Lower leg skin (tissue), 4 donors: ENCODE measurements at regions not wholly inside any gene's neighbourhood (a gene's known extent, or its start where the extent isn't known, plus 50 kb on each side); places are given as distances from the start of the nearest gene placed in this dataset.

ENCODE experiments used
- DNase-seq, 2 donors: peaks; one replicate each; pipeline ENCODE4 v3.0.0-alpha.2; 2019; ENCODE audit warnings: low spot score in 2 of 2
- H3K4me3 ChIP-seq: fragments of 200-600 bp; sonication (generic); 2 replicates; pipeline ENCODE4 v1.5.1; 2017; ENCODE audit warnings: mild to moderate bottlenecking, low read depth; ENCODE audit not compliant: poor library complexity, severe bottlenecking
- POLR2A ChIP-seq, 2 donors: fragments of 450-650 bp; IDR thresholded peaks; one replicate each; pipeline ENCODE4 v1.6.1; 2016 to 2017; ENCODE audit warnings: antibody characterized with exemption in 2 of 2, mild to moderate bottlenecking in 1 of 2, moderate library complexity in 1 of 2
- WGBS, 2 donors: methylation state at CpG; one replicate each; pipeline ENCODE4 v1.1.5; 2018; 5-methylcytosine and 5-hydroxymethylcytosine counted together
- intact Hi-C: fragments of 100-400 bp; cut with DNase I; formaldehyde crosslinking; loops from one replicate; pipeline ENCODE4 v1.15.0; 2023; ENCODE audit warnings: low total_unique reads
- TF ChIP-seq, protein P1 (sequence below), 3 donors: fragments of 450-650 bp; IDR thresholded peaks; one replicate each; pipeline ENCODE4 v1.5.1; 2016; ENCODE audit warnings: antibody characterized with exemption in 3 of 3, mild to moderate bottlenecking in 3 of 3, moderate library complexity in 2 of 3

DNA sequence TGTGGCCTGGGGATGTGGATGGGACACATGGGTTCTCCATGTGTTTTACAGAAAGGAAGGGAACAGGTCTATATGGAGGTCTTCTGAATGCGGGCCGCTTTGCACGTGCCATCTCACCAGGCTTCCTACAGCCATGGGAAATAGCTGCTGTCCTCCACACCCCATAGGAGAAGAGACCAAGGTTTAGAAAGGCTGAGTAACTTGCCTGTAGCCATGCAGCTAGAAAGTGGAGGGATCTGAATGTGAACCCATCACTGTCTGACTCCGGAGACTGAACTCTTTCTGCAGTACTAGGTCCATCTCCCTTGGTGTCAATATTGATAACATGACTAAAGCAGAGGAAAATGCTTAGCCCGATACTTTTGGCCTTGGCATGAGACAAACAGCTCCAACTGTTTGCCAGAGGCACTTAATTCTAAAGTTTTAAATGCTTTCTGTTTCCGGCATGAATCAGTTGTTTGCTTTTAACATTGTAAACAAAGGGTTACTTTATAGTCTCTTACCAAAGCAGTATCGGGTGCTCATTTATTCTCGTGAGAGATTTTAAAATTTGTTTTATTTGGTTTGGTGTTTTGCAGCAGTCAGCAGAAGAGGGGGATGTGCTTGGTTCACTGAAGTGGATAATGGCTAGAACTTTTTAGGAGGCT lies 64.8 kb upstream of the LOXL4 start:
- TF ChIP-seq POLR2A (IDR thresholded peaks at IDR 0.05): no peak
- TF ChIP-seq, protein P1, sequence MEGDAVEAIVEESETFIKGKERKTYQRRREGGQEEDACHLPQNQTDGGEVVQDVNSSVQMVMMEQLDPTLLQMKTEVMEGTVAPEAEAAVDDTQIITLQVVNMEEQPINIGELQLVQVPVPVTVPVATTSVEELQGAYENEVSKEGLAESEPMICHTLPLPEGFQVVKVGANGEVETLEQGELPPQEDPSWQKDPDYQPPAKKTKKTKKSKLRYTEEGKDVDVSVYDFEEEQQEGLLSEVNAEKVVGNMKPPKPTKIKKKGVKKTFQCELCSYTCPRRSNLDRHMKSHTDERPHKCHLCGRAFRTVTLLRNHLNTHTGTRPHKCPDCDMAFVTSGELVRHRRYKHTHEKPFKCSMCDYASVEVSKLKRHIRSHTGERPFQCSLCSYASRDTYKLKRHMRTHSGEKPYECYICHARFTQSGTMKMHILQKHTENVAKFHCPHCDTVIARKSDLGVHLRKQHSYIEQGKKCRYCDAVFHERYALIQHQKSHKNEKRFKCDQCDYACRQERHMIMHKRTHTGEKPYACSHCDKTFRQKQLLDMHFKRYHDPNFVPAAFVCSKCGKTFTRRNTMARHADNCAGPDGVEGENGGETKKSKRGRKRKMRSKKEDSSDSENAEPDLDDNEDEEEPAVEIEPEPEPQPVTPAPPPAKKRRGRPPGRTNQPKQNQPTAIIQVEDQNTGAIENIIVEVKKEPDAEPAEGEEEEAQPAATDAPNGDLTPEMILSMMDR (IDR thresholded peaks at IDR 0.05): no peak
- WGBS, 2 donors: 61 to 67% methylated on average over 8 of the region's 8 CpGs
- no peak overlapping the region for H3K4me3 ChIP-seq
- no peak for DNase-seq
- intact Hi-C loops: no loop called here

DNA sequence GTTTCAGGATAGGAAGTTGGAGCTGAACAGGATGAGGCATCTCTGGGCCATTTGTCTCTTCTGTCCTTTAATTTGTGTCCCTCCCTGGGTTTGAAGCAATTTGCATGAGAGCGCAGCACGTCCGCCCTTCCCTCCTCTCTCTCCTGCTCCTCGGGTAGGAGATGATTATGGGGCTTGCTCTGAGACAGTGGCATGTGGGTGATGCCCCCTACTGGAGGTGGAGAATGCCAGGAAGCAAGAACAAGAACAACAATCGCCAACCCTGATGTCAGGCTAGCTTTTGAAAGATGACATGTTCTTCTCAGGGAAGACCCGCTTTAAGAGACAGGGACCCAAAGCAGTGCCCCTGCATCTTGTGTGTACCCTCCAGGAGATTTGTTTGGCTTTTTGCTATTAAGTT lies 63.9 kb upstream of the LOXL4 start:
- no peak for DNase-seq
- 57 to 65% methylated on average over 6 of the region's 6 CpGs for WGBS, 2 donors
- H3K4me3 ChIP-seq: no peak overlapping the region
- intact Hi-C loops: no loop called here
- TF ChIP-seq, protein P1 (IDR thresholded peaks at IDR 0.05): no peak
- TF ChIP-seq POLR2A (IDR thresholded peaks at IDR 0.05): no peak

DNA sequence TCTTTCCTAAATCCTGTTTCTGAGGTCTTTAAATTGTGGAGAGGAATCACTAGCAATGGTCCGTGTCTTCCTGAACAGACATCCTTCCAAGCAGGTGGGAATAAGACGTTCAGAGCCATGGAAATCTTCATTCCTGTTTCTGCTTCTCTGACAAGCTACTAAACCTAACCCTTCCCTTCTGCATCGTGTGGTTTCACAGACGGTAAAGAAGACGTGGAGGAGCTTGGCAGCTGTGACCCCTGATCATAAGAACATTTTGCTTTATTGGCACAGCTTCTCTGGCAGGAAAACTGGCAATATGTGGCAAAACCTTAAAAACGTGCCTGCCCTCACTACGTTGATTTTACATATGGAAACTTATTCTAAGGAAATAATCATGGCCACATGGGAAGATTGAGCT lies 63.0 kb upstream of the LOXL4 start:
- intact Hi-C loops: no loop called here
- no peak for DNase-seq
- WGBS, 2 donors: 74% methylated on average over 7 of the region's 7 CpGs
- TF ChIP-seq, protein P1 (IDR thresholded peaks at IDR 0.05): no peak
- no peak for TF ChIP-seq POLR2A (IDR thresholded peaks at IDR 0.05)
- no peak overlapping the region for H3K4me3 ChIP-seq

DNA sequence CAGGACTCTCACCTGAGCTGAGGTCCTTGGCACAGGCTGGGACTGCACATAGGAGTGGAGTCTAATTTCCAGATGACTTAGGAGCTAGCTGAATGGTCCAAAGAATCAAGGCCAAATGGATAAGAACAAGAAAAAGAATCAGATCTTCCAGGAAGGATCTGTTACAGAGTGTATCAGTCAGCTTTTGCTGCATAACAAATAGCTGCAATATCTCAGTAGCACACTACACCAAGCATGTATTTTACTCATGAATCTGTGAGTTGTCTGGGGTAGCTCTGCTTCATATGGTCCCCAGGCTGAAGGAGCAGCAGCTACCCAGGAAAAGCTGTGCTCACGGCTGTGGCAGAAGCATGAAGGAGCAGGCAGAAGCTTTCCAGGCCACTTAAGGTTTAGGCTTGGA lies 60.6 kb upstream of the LOXL4 start:
- 96 to 100% methylated on average over 1 of the region's 1 CpG for WGBS, 2 donors
- DNase-seq: no peak
- no peak overlapping the region for H3K4me3 ChIP-seq
- TF ChIP-seq, protein P1 (IDR thresholded peaks at IDR 0.05): no peak
- TF ChIP-seq POLR2A (IDR thresholded peaks at IDR 0.05): no peak
- intact Hi-C loops: no loop called here

DNA sequence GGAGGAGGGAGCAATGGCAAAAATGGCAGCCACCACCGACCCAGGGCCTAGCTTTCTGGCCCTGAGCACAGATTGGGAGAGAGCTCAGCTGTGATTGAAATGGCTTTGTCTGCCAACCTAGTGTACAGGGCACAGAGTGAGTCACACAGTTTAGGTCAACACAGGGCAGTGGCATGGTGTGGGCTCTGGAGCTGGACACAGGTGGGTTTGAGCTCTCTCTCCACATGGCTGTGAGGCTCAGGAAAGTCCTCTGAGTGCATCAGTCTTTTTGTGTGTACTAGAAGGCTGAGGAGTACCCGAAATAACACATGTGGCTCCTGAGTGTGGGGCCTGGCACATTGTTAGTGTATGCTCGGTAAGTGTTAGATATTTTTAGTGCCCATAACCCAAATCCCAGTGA lies 60.2 kb upstream of the LOXL4 start:
- H3K4me3 ChIP-seq: no peak overlapping the region
- intact Hi-C loops: no loop called here
- no peak for DNase-seq
- no peak for TF ChIP-seq POLR2A (IDR thresholded peaks at IDR 0.05)
- TF ChIP-seq, protein P1 (IDR thresholded peaks at IDR 0.05): no peak
- 86 to 98% methylated on average over 3 of the region's 3 CpGs for WGBS, 2 donors

DNA sequence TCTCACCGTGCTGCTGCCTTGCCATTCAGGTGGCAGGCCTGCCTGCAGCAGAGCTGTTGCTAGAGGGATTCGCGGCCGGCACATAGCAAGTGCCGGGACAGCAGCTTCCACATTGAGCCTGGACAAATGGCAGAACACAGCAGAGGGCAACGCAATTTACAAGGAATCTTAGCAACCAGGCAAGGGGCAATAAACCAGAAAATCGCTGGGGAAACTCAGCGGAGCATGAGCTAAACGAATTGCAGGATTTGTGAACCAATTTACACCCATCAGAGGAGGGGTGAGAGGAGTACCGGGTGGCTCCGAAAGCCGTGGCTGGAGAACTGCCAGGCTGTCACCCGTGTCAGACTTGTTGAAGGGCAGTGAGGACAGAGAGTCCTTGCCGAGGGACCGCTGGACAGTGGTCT lies 58.6 kb upstream of the LOXL4 start:
- TF ChIP-seq, protein P1 (IDR thresholded peaks at IDR 0.05): no peak
- TF ChIP-seq POLR2A (IDR thresholded peaks at IDR 0.05): no peak
- DNase-seq: no peak
- intact Hi-C loops: no loop called here
- no peak overlapping the region for H3K4me3 ChIP-seq
- 34 to 50% methylated on average over 15 of the region's 15 CpGs for WGBS, 2 donors
